Trophoblast cell (in vitro differentiated cells and primary cell): ENCODE measurements at regions not wholly inside any gene's neighbourhood (a gene's known extent, or its start where the extent isn't known, plus 50 kb on each side); places are given as distances from the start of the nearest gene placed in this dataset.

Experiments used
- DNase-seq, 2 donors: peaks; one replicate each; pipeline ENCODE4 v3.0.0-alpha.2; 2016
- H2AFZ ChIP-seq: 2 replicates; pipeline ENCODE4 v1.6.1; 2013; ENCODE audit warnings: low read length, moderate library complexity, mild to moderate bottlenecking; ENCODE audit not compliant: insufficient read depth, poor library complexity
- H2AK5ac ChIP-seq: 2 replicates; pipeline ENCODE4 v1.6.1; 2013; ENCODE audit warnings: mild to moderate bottlenecking, low read length
- H2BK120ac ChIP-seq: 2 replicates; pipeline ENCODE4 v1.6.1; 2013; ENCODE audit warnings: low read length, mild to moderate bottlenecking, moderate library complexity; ENCODE audit not compliant: insufficient read depth, poor library complexity
- H2BK12ac ChIP-seq: 2 replicates; pipeline ENCODE4 v1.6.1; 2013; ENCODE audit warnings: mild to moderate bottlenecking, low read length, moderate library complexity
- H2BK5ac ChIP-seq: 2 replicates; pipeline ENCODE4 v1.6.1; 2013; ENCODE audit warnings: low read length, low read depth, moderate library complexity, mild to moderate bottlenecking; ENCODE audit not compliant: poor library complexity
- H3K14ac ChIP-seq: 2 replicates; pipeline ENCODE4 v1.6.1; 2013; ENCODE audit warnings: mild to moderate bottlenecking, low read length
- H3K18ac ChIP-seq: 2 replicates; pipeline ENCODE4 v1.6.1; 2013; ENCODE audit warnings: mild to moderate bottlenecking, low read length
- H3K23ac ChIP-seq: 2 replicates; pipeline ENCODE4 v1.6.1; 2013; ENCODE audit warnings: low read length
- H3K27ac ChIP-seq: 2 replicates; pipeline ENCODE4 v1.5.1; 2013; ENCODE audit warnings: low read depth, mild to moderate bottlenecking, inconsistent platforms, low read length, moderate library complexity
- H3K27me3 ChIP-seq: 2 replicates; pipeline ENCODE4 v1.6.1; 2013; ENCODE audit warnings: inconsistent platforms, mild to moderate bottlenecking, low read length, moderate library complexity; ENCODE audit not compliant: insufficient read depth
- H3K36me3 ChIP-seq, 2 experiments: 1 replicate in 1 of 2; 2 replicates in 1 of 2; pipeline ENCODE4 v1.6.1; 2013; ENCODE audit warnings: low read length in 2 of 2, mild to moderate bottlenecking in 2 of 2, moderate library complexity in 1 of 2; ENCODE audit not compliant: insufficient read depth in 2 of 2, control insufficient read depth in 1 of 2
- H3K4ac ChIP-seq: 2 replicates; pipeline ENCODE4 v1.6.1; 2013; ENCODE audit warnings: low read depth, mild to moderate bottlenecking, low read length, moderate library complexity
- H3K4me1 ChIP-seq, 2 experiments: 1 replicate in 1 of 2; 2 replicates in 1 of 2; pipeline ENCODE4 v1.6.1; 2013; ENCODE audit warnings: low read length in 2 of 2, mild to moderate bottlenecking in 2 of 2, moderate library complexity in 1 of 2; ENCODE audit not compliant: insufficient read depth in 2 of 2, control insufficient read depth in 1 of 2
- H3K4me2 ChIP-seq: 2 replicates; pipeline ENCODE4 v1.6.1; 2013; ENCODE audit warnings: inconsistent platforms, mild to moderate bottlenecking, low read length, moderate library complexity
- H3K4me3 ChIP-seq: 2 replicates; pipeline ENCODE4 v1.5.1; 2013; ENCODE audit warnings: mild to moderate bottlenecking, low read depth, low read length, inconsistent platforms
- H3K79me1 ChIP-seq: one replicate; pipeline ENCODE4 v1.6.1; 2013; ENCODE audit warnings: low read length
- H3K79me2 ChIP-seq: 2 replicates; pipeline ENCODE4 v1.6.1; 2013; ENCODE audit warnings: low read length, mild to moderate bottlenecking; ENCODE audit not compliant: control insufficient read depth, insufficient read depth, poor library complexity
- H3K9ac ChIP-seq: 2 replicates; pipeline ENCODE4 v1.6.1; 2013; ENCODE audit warnings: mild to moderate bottlenecking, low read length
- H3K9me3 ChIP-seq: 2 replicates; pipeline ENCODE4 v1.6.1; 2013; ENCODE audit warnings: low read depth, mild to moderate bottlenecking, control low read depth, inconsistent platforms, low read length; ENCODE audit not compliant: insufficient read depth
- H4K12ac ChIP-seq: 2 replicates; pipeline ENCODE4 v1.6.1; 2013; ENCODE audit warnings: low read depth, mild to moderate bottlenecking, low read length, moderate library complexity
- H4K8ac ChIP-seq: 2 replicates; pipeline ENCODE4 v1.6.1; 2013; ENCODE audit warnings: low read depth, mild to moderate bottlenecking, low read length, moderate library complexity
- H4K91ac ChIP-seq: one replicate; pipeline ENCODE4 v1.6.1; 2013; ENCODE audit warnings: low read depth, mild to moderate bottlenecking, low read length, moderate library complexity
- WGBS: extraction: QIAGEN DNeasy Blood & Tissue Kit; methylation state at CpG from one replicate; pipeline ENCODE4 v1.1.7; 2013; ENCODE audit warnings: missing lambda C conversion rate; ENCODE audit not compliant: insufficient read length, insufficient coverage; ENCODE audit errors: extremely low coverage; 5-methylcytosine and 5-hydroxymethylcytosine counted together

DNA sequence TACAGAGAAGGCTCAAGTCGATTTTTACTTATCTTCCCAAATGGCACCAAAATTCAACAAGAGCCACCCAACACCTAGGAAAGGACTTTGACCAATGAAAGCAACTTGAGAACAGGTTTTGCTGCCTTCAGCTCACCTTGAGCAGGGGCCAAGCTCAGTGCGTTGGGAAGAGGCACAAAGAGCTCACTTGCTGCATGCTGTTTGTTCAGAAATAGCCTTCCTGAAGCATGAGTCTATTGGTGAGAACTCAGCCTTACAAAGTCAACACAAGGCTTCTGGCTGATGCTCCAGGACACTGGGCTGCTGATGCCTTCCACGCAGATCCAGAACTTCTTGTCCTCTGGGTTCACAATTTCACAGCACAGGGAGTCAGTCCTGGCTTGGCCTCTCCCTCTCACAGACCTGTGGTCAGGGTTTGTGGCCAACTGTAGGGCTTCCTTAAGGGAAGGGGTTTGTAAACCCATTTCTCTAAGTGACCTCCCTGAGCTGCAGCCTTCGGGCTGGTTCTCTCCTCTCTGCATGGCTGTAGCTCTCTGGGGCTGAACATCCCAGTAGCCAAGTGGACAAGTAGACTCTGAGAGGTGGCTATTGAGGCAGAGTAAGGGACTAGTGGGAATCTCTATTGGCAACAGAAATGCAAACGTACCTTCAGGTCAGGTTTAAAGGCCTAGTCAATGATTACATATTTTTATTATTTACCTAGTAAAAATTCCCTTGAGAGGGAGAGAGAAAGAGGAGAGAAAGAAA is 124.7 kb upstream of the GATA6 start:
- Histone ChIP-seq H3K4me3 (no peak overlapping the region), H4K91ac (no peak overlapping the region), H3K4ac (no peak overlapping the region), H3K27ac (no peak overlapping the region), H3K14ac (no peak overlapping the region), H3K36me3 (no peaks in the 10 kb centered on the region), H3K23ac (no peak overlapping the region), H3K9ac (no peak overlapping the region), H2BK5ac (no peak overlapping the region), H3K79me2 (no peaks in the 10 kb centered on the region), H3K9me3 (no peaks in the 10 kb centered on the region), H3K4me2 (no peak overlapping the region), H3K18ac (no peak overlapping the region), H3K79me1 (no peaks in the 10 kb centered on the region), H2BK12ac (no peak overlapping the region), H2AK5ac (no peak overlapping the region), H4K8ac (no peak overlapping the region), H2AFZ (no peak overlapping the region), H2BK120ac (no peak overlapping the region), H3K4me1 (no peaks in the 10 kb centered on the region), H3K27me3 (no peaks in the 10 kb centered on the region), H4K12ac (no peak overlapping the region)
- WGBS: no CpG with 5 or more reads among the region's 5 CpGs
- no peak for DNase-seq

- Histone ChIP-seq H2AFZ (no peak overlapping the region), H2BK5ac (no peak overlapping the region), H3K9ac (no peak overlapping the region), H3K4me2 (no peak overlapping the region), H2BK120ac (no peak overlapping the region), H4K8ac (no peak overlapping the region), H4K12ac (no peak overlapping the region), H4K91ac (no peak overlapping the region), H3K14ac (no peak overlapping the region), H3K79me2 (no peaks in the 10 kb centered on the region), H3K79me1 (no peaks in the 10 kb centered on the region), H3K4ac (no peak overlapping the region), H2BK12ac (no peak overlapping the region), H3K23ac (no peak overlapping the region), H3K9me3 (no peaks in the 10 kb centered on the region), H3K4me3 (no peak overlapping the region), H3K27me3 (no peaks in the 10 kb centered on the region), H3K4me1 (no peaks in the 10 kb centered on the region), H3K27ac (no peak overlapping the region), H3K36me3 (no peaks in the 10 kb centered on the region), H2AK5ac (no peak overlapping the region), H3K18ac (no peak overlapping the region)
- WGBS: no CpG with 5 or more reads among the region's 6 CpGs
- no peak for DNase-seq
Measured at GRCh38 chr18:22045221-22045918, 124.0 kb upstream of the GATA6 start.

- no peak for DNase-seq
- no peak overlapping the region for H4K12ac ChIP-seq
- H3K14ac ChIP-seq: no peak overlapping the region
- no peaks in the 10 kb centered on the region for H3K4me1 ChIP-seq
- H2BK12ac ChIP-seq: no peak overlapping the region
- H3K27me3 ChIP-seq: no peaks in the 10 kb centered on the region
- no peaks in the 10 kb centered on the region for H3K79me2 ChIP-seq
- no peaks in the 10 kb centered on the region for H3K79me1 ChIP-seq
- H3K36me3 ChIP-seq: no peaks in the 10 kb centered on the region
- H3K9ac ChIP-seq: no peak overlapping the region
- H2BK5ac ChIP-seq: no peak overlapping the region
- no peak overlapping the region for H3K18ac ChIP-seq
- H3K4me2 ChIP-seq: no peak overlapping the region
- no peak overlapping the region for H4K91ac ChIP-seq
- H3K23ac ChIP-seq: no peak overlapping the region
- H3K4ac ChIP-seq: no peak overlapping the region
- H2BK120ac ChIP-seq: no peak overlapping the region
- WGBS: no CpG with 5 or more reads among the region's 2 CpGs
- H2AFZ ChIP-seq: no peak overlapping the region
- H3K4me3 ChIP-seq: no peak overlapping the region
- no peaks in the 10 kb centered on the region for H3K9me3 ChIP-seq
- H2AK5ac ChIP-seq: no peak overlapping the region
- no peak overlapping the region for H4K8ac ChIP-seq
- H3K27ac ChIP-seq: no peak overlapping the region
Measured at GRCh38 chr18:22046473-22046872, 122.9 kb upstream of the GATA6 start.

DNA sequence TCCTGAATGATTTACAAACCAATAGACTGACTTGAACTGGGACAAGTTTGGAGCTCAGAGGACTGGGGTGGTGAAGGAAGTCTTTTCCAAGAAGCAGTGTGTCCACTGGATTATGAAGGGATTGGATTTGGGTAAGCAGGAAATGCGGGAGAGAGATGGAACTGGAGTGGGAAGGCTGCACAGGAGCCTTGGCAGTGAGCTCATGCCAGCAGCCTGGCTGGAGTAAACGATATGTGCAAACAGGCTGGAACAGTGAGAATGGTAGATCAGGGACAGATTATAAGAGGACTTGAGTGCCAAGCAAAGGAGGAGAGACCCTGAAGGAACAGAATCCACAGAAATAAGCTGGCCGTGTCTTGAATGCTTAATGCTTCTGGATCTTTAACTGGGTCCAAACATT is 121.9 kb upstream of the GATA6 start:
- no peak overlapping the region for H3K4me2 ChIP-seq
- H2BK120ac ChIP-seq: no peak overlapping the region
- no peaks in the 10 kb centered on the region for H3K4me1 ChIP-seq
- H3K18ac ChIP-seq: no peak overlapping the region
- no peaks in the 10 kb centered on the region for H3K79me2 ChIP-seq
- WGBS: no CpG with 5 or more reads among the region's 3 CpGs
- H4K8ac ChIP-seq: no peak overlapping the region
- no peak overlapping the region for H4K12ac ChIP-seq
- no peak overlapping the region for H2AFZ ChIP-seq
- H3K36me3 ChIP-seq: no peaks in the 10 kb centered on the region
- no peak overlapping the region for H2BK12ac ChIP-seq
- H3K9me3 ChIP-seq: no peaks in the 10 kb centered on the region
- H3K27ac ChIP-seq: no peak overlapping the region
- H3K79me1 ChIP-seq: no peaks in the 10 kb centered on the region
- no peak overlapping the region for H4K91ac ChIP-seq
- no peaks in the 10 kb centered on the region for H3K27me3 ChIP-seq
- no peak overlapping the region for H3K14ac ChIP-seq
- no peak overlapping the region for H2AK5ac ChIP-seq
- no peak overlapping the region for H3K23ac ChIP-seq
- no peak overlapping the region for H3K4me3 ChIP-seq
- no peak overlapping the region for H2BK5ac ChIP-seq
- no peak overlapping the region for H3K9ac ChIP-seq
- DNase-seq: no peak
- no peak overlapping the region for H3K4ac ChIP-seq
